Stimulated activated CD8-positive, alpha-beta memory T cell treated with anti-CD3 and anti-CD28 coated beads, Interleukin-7, amount 100 ng/mL, for 24 hours (primary cell): ENCODE measurements at regions not wholly inside any gene's neighbourhood (a gene's known extent, or its start where the extent isn't known, plus 50 kb on each side); places are given as distances from the start of the nearest gene placed in this dataset.
"Not testable (repeated sequence)": the region's sequence is repeated elsewhere in the genome, so short reads cannot be mapped to it uniquely, and the experiment has no call there.

Experiments used
- DNase-seq: peaks from one replicate; pipeline ENCODE4 v3.0.0-alpha.2; 2020; ENCODE audit warnings: low read depth

- DNase-seq, result not testable (repeated sequence)
Observed at GRCh38 chr15:44817797-44818196, 81.5 kb downstream of the TRIM69 start.

DNA sequence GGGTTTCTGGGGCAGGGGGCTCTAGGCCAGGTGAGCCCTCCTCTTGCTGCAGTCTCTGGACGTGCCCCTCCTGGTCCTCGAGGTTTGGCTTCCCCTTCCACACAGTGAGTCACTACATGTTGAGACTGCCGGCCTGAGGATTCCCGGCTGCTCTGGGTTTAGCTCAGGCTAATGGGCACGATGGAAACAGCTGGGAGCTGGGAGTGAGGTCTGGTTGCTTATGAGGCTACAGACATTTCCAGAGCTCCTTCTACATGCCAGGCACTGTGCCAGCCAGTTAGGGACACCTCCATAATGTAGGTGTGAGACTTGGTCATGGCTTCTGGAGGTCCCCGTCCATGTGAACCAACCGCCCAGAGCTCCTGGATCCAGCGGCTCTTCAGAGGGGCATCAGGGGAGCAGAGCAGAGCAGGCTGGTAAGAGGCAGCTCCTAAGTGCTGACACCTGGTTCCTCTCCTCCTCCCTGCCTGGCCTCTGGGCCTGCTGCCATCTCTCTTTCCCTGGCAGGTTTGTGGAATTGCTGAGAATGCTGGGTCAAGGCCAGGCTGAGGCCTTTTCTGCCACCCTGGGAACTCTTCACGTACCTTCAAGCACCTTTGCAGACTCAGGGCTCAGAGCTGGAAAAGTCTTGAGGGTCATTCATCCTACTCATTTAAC is 83.1 kb downstream of the TRIM69 start:
- not testable (repeated sequence) for DNase-seq

DNA sequence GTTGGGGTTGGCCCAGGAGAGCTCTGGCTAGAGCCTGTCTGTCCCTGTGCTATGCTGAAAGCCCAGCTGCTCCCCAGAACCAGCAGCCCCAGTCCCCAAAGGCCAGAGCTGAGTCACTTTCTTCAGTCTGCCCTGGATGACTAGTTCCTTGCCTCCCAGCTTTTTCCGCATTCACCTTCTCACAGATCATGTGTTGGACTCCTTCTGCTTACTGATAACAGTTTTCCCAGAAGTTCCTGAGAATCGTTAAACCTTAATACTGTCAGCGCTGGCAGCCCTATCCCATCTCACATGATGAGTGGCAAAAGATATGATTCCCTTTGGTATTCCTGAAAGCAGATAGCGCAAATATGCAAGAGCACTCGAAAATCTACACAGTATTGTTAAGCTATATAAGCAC is 84.2 kb downstream of the TRIM69 start:
- DNase-seq, result not testable (repeated sequence)

DNA sequence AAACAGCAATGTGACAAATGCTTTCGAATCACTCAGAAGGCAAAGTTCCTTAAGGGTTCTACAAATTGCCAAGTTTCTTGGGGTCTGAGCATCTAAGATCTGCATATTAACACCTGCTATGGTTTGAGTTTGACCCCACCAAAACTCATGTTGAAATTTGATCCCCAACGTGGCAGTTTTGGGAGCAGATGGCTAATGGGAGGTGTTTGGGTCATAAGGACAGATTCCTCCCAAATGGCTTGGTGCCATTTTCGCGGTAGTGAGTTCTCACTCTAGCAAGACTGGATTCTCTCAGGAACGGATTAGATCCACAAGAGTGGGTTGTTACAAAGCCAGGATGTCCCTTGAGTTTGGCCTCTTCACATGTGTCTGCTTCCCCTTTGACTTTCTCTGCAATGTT is 84.6 kb downstream of the TRIM69 start:
- not testable (repeated sequence) for DNase-seq

- DNase-seq, result not testable (repeated sequence)
Observed at GRCh38 chr15:44824277-44825145, 88.2 kb downstream of the TRIM69 start.

DNA sequence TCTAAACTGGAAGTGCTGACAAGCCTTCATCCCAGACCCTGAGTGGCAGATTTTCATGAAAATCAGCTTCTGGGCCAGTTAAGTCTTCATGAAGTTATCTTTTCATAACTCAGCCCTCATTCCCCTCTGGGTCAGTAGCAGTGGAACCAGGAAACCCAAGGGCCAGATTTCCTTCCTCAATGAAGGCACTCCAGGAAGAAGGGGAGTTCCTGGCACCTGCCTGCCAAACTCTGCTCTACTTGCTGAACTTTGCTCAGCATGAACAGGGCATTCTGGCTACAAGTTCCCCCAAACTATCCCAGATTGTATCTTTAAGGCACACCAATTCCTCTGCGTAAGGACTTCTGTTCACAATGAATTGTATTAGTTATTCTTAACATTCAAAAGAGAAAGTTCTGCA is 90.3 kb downstream of the TRIM69 start:
- not testable (repeated sequence) for DNase-seq

DNA sequence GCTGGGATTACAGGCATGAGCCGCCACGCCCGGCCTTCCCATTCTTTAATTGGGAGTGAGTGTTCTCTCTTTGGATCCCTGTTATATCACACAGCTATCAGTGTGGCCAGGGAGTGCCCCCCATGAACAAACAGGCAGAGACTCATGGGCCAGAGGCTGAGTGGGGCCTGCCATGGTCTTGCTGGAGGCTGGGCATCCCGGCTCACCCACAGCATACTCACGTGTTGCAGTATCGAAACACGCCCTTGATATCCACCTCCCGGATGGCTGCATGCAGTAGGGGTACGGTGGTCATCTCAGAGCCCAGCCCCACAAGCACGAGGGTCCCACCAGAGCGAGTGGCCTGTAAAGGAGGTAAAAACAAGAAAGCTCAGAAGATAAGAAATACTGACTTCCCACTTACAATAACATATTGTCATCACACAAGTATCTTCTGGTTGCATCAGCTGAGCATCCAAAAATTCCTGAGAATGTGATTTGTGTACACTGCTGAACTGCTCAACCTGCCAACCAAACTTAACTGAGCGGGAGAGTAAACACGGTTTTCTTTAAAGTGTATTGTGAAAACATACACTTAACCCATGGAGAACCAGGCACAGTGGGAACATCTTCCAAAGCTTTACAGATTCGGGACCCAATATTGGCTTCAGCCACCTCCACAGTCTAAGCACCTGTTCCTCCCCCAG is 92.0 kb downstream of the TRIM69 start:
- not testable (repeated sequence) for DNase-seq

- DNase-seq, result not testable (repeated sequence)
Observed at GRCh38 chr15:44829150-44829549, 92.8 kb downstream of the TRIM69 start.

DNA sequence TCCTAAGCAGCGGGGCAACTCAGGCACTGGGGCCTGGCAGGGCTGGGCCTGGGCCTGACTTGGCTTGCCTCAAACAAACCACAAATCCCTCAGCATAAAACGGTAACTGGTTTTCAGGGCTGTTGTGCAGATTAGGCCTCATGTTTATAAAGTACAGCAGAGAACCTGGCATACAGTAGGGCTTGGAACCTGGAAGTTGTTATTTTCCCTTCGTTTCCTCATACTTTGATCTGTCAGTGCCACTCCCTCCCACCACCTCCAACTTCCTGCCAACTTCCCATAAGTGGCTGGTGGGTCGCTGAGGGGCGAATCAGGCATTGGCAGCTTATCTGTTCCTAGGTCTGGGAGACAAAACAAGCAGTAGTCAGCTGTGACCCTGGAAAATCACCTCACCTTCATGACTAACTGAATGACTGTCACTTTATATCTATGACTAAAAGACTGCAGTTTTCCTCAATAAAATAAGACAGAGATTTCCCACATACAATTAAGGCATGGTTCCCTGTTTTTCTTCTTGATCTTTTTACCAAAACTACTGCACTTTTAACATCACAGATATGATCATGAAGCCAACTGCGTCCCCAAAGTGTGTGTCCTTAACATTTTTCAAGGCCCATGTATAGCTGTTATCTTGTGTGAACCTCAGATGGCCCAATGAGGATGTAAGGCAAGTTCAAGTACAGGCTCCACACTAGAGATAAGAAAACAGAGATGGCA is 94.5 kb downstream of the TRIM69 start:
- not testable (repeated sequence) for DNase-seq

DNA sequence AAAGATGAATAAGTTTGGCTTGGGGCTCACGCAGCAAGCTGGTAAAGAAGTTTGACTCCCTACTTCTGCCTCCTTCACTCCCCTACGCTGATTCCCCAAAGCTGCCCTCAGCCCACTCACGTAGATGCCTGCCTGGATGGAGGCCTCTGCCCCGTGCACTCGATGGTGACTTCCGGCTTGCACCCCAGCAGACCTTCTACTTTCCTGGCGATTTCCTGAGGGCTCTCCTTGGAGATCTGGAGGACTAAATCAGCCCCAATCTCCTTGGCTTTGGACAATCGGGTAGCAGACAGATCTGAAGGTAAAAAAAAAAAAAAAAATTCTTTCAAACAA is 95.0 kb downstream of the TRIM69 start:
- DNase-seq, result not testable (repeated sequence)

GRCh38 chr15:44832133-44832532 is 95.8 kb downstream of the TRIM69 start:
- not testable (repeated sequence) for DNase-seq

DNA sequence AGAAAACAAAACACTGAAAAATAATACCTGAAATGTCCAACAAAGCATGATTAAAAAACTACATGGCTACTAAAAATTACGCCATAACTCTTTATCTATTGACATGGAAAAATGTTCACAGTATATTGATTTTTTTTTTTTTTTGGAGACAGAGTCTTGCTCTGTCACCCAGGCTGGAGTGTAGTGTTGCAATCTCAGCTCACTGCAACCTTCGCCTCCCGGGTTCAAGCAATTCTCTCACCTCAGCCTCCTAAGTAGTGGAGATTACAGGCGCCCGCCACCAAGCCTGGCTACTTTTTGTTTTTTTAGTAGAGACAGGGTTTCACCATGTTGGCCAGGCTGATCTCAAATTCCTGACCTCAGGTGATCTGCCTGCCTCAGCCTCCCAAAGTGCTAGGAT is 96.8 kb downstream of the TRIM69 start:
- DNase-seq, result not testable (repeated sequence)

- DNase-seq, result not testable (repeated sequence)
Observed at GRCh38 chr15:44833761-44834160, 97.4 kb downstream of the TRIM69 start.

GRCh38 chr15:44835082-44835481 is 98.8 kb downstream of the TRIM69 start:
- DNase-seq, result not testable (repeated sequence)

DNA sequence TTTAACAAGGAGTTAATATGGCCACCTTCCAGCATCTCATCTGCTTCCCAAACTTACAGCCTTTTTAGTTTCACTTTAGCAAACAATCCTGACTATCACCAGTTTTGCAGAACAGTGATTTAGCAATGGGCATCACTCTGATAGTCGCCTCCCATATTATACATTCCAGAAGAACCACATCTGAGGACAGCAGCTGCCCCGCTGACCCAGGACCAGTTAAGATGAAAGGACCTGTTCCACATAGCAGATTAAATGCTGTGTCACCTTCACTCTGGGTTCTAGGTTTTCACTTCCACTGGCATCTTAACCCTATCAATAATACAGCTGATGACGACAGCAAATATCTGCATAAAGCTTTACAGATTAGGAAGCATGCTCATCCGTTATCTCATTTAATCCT is 99.8 kb downstream of the TRIM69 start:
- no peak for DNase-seq

DNA sequence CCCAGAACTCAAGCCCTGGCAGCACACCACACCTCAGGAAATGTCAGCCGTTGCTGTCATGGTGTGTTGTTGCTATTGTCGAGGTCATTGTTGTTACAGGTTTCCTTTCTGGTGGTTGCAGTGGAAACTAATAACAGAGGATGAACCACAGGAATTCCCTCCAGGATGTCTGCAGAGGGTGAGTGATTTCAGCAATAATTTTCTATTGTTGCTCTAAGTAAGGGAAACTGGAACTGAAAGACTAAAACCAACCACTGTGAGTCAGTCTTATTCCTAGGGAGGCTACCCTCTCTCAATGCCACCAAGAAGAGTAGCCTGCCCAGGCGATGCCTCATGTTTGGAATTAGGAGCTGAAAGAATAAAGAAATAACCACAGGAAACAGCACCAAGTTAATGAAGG is 102.6 kb downstream of the TRIM69 start:
- DNase-seq, result not testable (repeated sequence)

GRCh38 chr15:44841762-44842161 is 105.4 kb downstream of the TRIM69 start:
- DNase-seq, result not testable (repeated sequence)

DNA sequence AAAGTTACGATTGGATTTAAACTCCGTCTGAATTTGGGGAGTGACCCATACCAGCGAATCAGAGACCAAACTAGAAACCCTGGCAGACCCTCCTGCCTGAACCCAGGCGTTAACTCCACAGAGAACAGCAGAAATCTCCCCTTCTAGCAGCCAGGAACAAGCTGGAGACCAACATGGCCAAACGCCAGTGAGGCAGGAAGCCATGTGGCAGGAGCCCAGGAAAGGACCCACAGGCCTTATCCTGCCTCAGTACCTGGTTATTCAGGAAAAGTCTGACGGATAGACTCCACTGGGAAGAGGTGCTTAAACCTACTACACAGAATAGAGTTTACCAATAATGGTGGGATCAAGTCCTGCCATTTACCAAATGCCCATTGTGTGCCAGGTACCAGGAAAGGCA is 106.6 kb downstream of the TRIM69 start:
- DNase-seq, result not testable (repeated sequence)

DNA sequence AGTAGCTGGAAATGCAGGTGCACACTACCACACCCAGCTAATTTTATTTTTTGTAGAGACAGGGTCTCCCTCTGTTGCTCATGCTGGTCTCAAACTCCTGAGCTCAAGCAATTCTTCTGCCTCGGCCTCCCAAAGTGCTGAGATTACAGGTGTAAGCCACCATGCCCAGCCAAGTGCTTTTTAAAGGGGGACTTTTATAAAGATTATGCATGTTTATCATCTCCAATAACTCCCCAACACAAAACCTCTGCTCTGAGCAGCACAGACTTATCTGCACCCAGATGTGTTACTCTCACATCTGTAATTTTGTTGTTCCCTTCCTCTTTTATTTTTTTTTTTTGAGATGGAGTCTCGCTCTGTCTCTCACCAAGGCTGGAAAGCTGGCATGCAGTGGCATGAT is 108.6 kb downstream of the TRIM69 start:
- DNase-seq, result not testable (repeated sequence)

DNA sequence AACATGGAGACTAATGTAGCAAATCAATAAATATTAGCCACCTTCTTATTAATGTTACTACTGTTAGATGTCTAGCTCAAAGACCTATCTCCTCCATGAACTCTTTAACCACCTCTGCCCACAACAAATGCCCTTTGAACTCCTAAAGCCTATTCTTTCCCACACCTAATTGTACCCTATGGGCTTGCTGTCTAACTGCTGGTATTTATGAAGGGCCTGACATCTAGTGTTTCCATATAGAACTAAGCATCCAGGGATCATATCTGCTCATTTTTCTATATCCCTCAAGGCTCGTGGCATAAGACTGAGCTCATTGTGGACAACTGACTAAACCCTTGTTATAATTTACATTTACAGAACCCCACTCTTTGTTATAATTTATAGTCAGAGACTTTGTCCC is 109.8 kb downstream of the TRIM69 start:
- DNase-seq, result not testable (repeated sequence)

GRCh38 chr15:44847555-44847954 is 108.9 kb upstream of the TERB2 start:
- DNase-seq, result not testable (repeated sequence)

DNA sequence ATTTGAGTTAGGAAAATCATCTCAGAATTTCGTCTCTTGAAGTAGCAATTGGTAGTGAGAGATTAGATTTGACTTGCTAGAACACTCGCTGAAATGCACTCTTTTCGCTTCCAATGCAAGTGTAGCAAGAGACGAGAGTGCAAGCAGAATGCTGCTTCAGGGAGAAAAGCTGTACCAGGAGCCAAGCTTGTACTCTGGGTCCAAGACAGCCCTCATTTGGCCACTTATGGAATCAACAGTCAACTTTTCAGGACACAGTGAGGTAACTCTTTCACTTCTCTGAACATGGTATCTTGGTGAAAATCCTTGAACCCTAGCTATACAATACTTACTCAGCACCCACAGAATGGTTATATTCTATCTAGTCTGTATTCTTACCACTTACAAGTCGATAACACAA is 107.6 kb upstream of the TERB2 start:
- DNase-seq, result not testable (repeated sequence)
